Prostate gland (tissue), 2 donors: ENCODE measurements at regions not wholly inside any gene's neighbourhood (a gene's known extent, or its start where the extent isn't known, plus 50 kb on each side); places are given as distances from the start of the nearest gene placed in this dataset.

Experiments used
- DNase-seq: peaks from one replicate; pipeline ENCODE4 v3.0.0-alpha.2; 2019; ENCODE audit warnings: low spot score
- H3K27ac ChIP-seq, 2 donors: fragments of 200-600 bp; sonication (generic); 2 replicates each; pipeline ENCODE4 v1.5.1; 2017 to 2019
- H3K27me3 ChIP-seq: fragments of 200-600 bp; sonication (generic); replicated peaks from 2 replicates; pipeline ENCODE4 v1.5.1; 2019; ENCODE audit not compliant: insufficient read depth
- H3K36me3 ChIP-seq, 2 donors: fragments of 200-600 bp; sonication (generic); 1 replicate in 1 of 2; 2 replicates in 1 of 2; pipeline versions ENCODE4 v1.5.1 to v1.8.1; 2017 to 2019
- H3K4me1 ChIP-seq: fragments of 200-600 bp; sonication (generic); replicated peaks from 2 replicates; pipeline ENCODE4 v1.5.1; 2019
- H3K4me3 ChIP-seq, 2 donors: fragments of 200-600 bp; sonication (generic); 2 replicates each; pipeline ENCODE4 v1.5.1; 2017 to 2019
- H3K9me3 ChIP-seq: fragments of 200-600 bp; sonication (generic); 2 replicates; pipeline ENCODE4 v1.5.1; 2017
- POLR2A ChIP-seq: fragments of 450-650 bp; IDR thresholded peaks from one replicate; pipeline ENCODE4 v1.6.1; 2016; ENCODE audit warnings: antibody characterized with exemption, mild to moderate bottlenecking
- POLR2AphosphoS5 ChIP-seq: sonication (generic); formaldehyde crosslinking; IDR thresholded peaks from one replicate; pipeline ENCODE4 v1.6.1; 2017; ENCODE audit warnings: antibody characterized with exemption
- WGBS: methylation state at CpG from one replicate; pipeline ENCODE4 v1.1.5; 2018; 5-methylcytosine and 5-hydroxymethylcytosine counted together
- intact Hi-C: fragments of 100-400 bp; cut with DNase I; formaldehyde crosslinking; loops from one replicate; pipeline ENCODE4 v1.14.2; 2022
- TF ChIP-seq, protein P1 (sequence below), 4 experiments: fragments of 200-600 bp in 2 of 4; fragments of 450-650 bp in 2 of 4; sonication (generic) in 2 of 4; IDR thresholded peaks; 1 replicate in 3 of 4; 2 replicates in 1 of 4; pipeline ENCODE4 v1.5.1; 2016 to 2019; ENCODE audit warnings: antibody characterized with exemption in 4 of 4, mild to moderate bottlenecking in 2 of 4, moderate library complexity in 2 of 4

DNA sequence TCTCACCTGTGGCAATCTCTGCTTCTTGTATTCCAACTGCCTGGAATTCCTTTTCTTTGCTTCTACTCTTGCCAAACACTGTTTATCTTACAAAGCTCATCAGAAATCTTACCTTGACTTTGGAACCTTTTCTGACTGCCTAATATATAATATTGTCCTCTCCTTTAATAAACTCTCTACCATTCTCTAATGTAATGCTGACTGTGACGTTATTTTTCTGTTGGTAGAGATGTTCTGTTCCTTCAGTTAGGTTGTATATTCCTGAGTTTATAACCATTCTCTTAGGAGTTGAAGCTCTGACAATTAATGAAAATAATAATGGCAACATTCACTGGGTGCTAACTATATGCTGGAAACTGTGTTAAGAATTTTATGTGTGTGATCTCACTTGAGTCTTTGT, 188.8 kb upstream of the ATP10B start:
- Histone ChIP-seq H3K36me3 (no peaks in the 10 kb centered on the region), H3K27ac (no peak overlapping the region), H3K9me3 (no peaks in the 10 kb centered on the region), H3K4me1 (no peaks in the 10 kb centered on the region), H3K27me3 (no peaks in the 10 kb centered on the region), H3K4me3 (no peak overlapping the region)
- TF ChIP-seq, protein P1, sequence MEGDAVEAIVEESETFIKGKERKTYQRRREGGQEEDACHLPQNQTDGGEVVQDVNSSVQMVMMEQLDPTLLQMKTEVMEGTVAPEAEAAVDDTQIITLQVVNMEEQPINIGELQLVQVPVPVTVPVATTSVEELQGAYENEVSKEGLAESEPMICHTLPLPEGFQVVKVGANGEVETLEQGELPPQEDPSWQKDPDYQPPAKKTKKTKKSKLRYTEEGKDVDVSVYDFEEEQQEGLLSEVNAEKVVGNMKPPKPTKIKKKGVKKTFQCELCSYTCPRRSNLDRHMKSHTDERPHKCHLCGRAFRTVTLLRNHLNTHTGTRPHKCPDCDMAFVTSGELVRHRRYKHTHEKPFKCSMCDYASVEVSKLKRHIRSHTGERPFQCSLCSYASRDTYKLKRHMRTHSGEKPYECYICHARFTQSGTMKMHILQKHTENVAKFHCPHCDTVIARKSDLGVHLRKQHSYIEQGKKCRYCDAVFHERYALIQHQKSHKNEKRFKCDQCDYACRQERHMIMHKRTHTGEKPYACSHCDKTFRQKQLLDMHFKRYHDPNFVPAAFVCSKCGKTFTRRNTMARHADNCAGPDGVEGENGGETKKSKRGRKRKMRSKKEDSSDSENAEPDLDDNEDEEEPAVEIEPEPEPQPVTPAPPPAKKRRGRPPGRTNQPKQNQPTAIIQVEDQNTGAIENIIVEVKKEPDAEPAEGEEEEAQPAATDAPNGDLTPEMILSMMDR (IDR thresholded peaks at IDR 0.05): no peak
- TF ChIP-seq POLR2AphosphoS5: no peak
- no peak for TF ChIP-seq POLR2A
- 79% methylated on average over 1 of the region's 1 CpG for WGBS
- intact Hi-C loops: no loop called here
- DNase-seq: no peak

DNA sequence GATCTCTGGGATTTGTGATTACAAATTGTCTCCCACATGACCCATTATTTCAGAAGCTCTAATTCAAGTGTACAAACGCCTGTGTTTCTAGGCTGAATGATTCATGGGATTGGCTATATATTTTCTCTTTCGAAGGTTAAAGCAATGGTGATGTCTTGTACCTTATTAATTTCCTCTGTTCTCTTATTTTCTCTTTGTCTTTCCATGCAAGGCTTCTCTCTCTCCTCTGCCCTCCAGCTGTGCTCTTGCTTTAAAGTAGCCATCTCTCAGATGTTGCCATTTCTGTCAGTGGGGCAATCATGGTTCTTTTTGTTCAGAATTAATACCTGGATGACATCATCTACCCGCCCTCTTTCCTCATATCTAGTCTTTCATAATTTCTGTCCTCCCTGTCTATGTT, 184.3 kb upstream of the ATP10B start:
- H3K9me3 ChIP-seq: no peaks in the 10 kb centered on the region
- no peaks in the 10 kb centered on the region for H3K27me3 ChIP-seq
- no peaks in the 10 kb centered on the region for H3K4me1 ChIP-seq
- DNase-seq: no peak
- H3K36me3 ChIP-seq: no peaks in the 10 kb centered on the region
- TF ChIP-seq POLR2AphosphoS5 (no peak), POLR2A (no peak)
- TF ChIP-seq, protein P1 (IDR thresholded peaks at IDR 0.05): no peak
- no peak overlapping the region for H3K27ac ChIP-seq
- WGBS: 82% methylated on average over 3 of the region's 3 CpGs
- no peak overlapping the region for H3K4me3 ChIP-seq
- intact Hi-C loops: no loop called here

DNA sequence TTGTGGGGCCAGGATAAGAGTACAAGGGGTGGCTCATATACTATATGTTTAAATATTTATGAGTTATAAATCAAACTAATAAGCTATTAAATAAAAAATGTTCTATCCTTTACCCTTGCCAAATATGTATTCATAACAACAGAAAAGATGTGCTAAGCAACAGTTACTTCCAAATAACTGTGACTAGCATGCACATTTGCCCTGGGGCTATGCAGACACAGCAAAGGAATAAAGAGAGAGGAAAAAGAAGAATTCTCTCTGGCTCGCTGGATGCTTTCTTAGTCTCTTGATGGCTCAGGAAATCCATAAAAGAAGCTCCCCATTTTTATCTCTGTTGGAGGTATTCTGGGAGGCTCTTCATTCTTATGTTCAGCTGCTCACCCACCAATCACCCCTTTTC, 182.4 kb upstream of the ATP10B start:
- no peak overlapping the region for H3K4me3 ChIP-seq
- TF ChIP-seq POLR2AphosphoS5: no peak
- TF ChIP-seq POLR2A: no peak
- TF ChIP-seq, protein P1 (IDR thresholded peaks at IDR 0.05): no peak
- H3K27ac ChIP-seq: no peak overlapping the region
- no peaks in the 10 kb centered on the region for H3K27me3 ChIP-seq
- H3K9me3 ChIP-seq: no peaks in the 10 kb centered on the region
- no peaks in the 10 kb centered on the region for H3K36me3 ChIP-seq
- DNase-seq: no peak
- 37% methylated on average over 1 of the region's 1 CpG for WGBS
- no peaks in the 10 kb centered on the region for H3K4me1 ChIP-seq
- intact Hi-C loops: no loop called here

- H3K27ac ChIP-seq: no peak overlapping the region
These were observed 178.2 kb upstream of the ATP10B start for GRCh38 chr5:161030229-161030628.

GRCh38 chr5:161027763-161028162, 175.8 kb upstream of the ATP10B start:
- no peak for TF ChIP-seq POLR2AphosphoS5
- TF ChIP-seq, protein P1 (IDR thresholded peaks at IDR 0.05): no peak
- TF ChIP-seq POLR2A: no peak
- H3K4me3 ChIP-seq: no peak overlapping the region
- no peaks in the 10 kb centered on the region for H3K9me3 ChIP-seq
- intact Hi-C loops: no loop called here
- H3K27me3 ChIP-seq: no peaks in the 10 kb centered on the region
- no peak for DNase-seq
- H3K27ac ChIP-seq: no peak overlapping the region
- no peaks in the 10 kb centered on the region for H3K36me3 ChIP-seq
- H3K4me1 ChIP-seq: no peaks in the 10 kb centered on the region

More at GRCh38 chr5:161030229-161030628, 178.2 kb upstream of the ATP10B start:
- no peaks in the 10 kb centered on the region for H3K4me1 ChIP-seq
- H3K9me3 ChIP-seq: no peaks in the 10 kb centered on the region
- intact Hi-C loops: no loop called here
- WGBS: 29% methylated on average over 3 of the region's 3 CpGs
- no peaks in the 10 kb centered on the region for H3K36me3 ChIP-seq
- TF ChIP-seq POLR2AphosphoS5: no peak
- TF ChIP-seq, protein P1 (IDR thresholded peaks at IDR 0.05): no peak
- no peak for TF ChIP-seq POLR2A
- no peak overlapping the region for H3K4me3 ChIP-seq
- H3K27me3 ChIP-seq: no peaks in the 10 kb centered on the region
- no peak for DNase-seq
